IPS-NIHi7 (cell line): ENCODE measurements at regions not wholly inside any gene's neighbourhood (a gene's known extent, or its start where the extent isn't known, plus 50 kb on each side); places are given as distances from the start of the nearest gene placed in this dataset.

Source experiments
- DNase-seq: peaks from one replicate; pipeline ENCODE4 v3.0.0; 2012; ENCODE audit warnings: mixed read lengths; ENCODE audit errors: extremely low spot score

DNA sequence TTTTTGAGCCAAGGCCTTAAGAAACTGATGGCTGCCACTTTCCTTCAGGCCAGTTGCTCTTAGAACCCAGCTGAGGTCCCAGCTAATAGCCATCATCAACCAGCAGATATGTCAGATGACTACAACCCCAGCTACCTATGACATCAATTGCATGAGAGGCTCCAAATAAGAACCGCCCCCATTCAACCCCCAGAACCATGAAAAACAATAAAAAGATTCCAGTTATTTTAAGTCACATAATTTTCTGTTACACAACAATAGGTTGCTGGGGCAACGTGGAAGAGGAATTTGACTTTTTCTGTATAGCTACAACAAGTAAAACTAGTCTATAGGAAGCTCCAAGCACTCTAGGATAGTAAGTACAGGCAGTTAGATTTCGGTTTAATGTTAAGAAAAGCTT is 216.3 kb upstream of the MTNR1B start:
- DNase-seq = no peak

DNA sequence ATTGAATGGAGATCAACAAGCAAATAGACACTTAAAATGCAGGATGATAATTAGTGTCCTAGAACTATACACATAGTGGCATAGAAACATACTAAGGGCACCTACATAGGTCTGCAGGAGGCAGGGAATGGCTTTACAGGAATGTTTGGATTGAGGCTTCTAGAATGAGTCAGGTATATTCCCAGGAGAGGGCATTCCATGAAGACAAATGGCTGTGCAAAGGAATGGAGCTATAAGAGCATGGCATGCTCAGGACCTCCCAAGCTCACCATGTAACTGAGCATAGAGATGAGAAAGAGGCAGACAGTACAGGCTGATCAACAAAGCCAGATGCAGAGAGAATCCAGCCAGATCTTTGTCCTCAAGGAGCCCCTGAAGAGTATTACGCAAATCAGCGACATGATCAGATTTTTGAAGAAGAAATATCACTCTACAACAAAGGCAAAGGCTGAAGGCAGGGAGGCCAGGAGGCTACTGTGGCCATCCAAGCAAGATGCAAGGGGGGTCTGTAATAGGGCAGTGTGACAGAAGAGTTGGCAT is 211.1 kb upstream of the MTNR1B start:
- DNase-seq = no peak

DNA sequence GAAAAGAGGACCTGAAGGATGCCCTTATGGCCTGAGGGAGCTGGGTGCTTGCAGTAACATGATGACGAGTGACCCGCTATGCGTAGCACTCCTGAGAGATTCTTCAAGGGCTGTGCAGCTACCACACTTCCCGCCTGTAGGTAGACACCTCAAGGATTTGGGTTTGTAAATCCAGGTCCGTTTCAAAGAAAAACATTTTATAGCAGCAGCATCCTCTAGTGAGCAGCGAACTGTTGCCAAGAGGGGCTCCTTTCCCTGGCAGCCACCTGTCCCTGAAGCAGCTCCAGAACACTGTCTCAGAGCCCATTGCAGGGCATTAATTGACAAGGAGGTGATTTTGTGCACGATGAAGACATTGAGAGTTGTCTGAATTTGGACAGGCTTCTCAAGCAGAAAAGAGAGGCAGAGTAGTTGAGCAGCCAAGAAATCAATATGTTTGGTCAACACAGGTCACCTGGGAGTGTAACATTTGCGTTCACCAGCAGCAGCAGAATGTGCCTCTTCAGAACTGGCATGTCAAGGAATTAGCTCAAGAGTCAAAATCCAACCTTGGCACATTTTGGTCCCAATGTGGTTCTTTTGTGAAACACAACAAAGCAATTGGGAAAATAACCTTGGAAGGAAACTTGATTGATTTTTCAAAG is 209.8 kb upstream of the MTNR1B start:
- no peak for DNase-seq

DNA sequence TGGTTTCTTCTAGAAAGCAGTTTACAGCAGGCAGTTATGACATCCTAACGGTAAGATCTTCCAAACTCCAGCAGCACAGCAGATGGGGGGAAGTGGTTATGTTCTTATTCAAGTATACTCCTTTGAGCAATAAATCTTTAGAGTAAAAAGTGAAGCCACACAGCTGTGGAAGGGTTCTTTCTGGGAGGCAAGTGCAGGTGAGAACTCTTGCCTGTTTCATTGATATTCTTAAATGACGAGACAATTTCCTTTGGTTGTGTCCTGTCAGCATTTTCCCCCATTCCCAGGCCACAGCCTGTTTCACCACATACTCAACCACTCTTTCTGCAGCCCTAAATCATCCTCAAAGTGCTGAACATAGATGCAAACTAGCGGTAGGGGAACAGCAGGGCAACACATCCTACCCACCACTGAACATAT is 207.3 kb upstream of the MTNR1B start:
- DNase-seq = no peak

DNA sequence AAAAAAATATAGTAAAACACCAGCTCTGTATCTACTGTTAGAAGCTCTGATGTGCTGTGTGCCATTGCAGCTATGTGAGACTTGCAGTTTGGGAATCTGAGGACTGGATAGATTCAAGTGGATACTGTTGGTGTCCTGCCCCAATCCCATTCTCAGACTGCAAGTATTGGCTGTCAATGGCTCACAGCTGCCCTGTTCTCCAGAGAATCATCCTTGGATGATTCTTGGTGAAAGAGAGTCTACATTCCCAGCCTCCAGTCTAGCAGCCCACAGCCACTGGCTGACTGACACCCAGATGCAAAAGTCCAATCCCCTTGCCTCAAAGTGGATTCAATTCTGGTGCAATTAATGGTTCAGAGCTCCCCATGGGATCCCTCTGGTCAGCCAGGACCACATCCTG is 206.1 kb upstream of the MTNR1B start:
- DNase-seq = no peak

GRCh38 chr11:92764128-92764527 is 205.3 kb upstream of the MTNR1B start:
- DNase-seq = no peak

GRCh38 chr11:92765082-92765840 is 204.2 kb upstream of the MTNR1B start:
- no peak for DNase-seq

DNA sequence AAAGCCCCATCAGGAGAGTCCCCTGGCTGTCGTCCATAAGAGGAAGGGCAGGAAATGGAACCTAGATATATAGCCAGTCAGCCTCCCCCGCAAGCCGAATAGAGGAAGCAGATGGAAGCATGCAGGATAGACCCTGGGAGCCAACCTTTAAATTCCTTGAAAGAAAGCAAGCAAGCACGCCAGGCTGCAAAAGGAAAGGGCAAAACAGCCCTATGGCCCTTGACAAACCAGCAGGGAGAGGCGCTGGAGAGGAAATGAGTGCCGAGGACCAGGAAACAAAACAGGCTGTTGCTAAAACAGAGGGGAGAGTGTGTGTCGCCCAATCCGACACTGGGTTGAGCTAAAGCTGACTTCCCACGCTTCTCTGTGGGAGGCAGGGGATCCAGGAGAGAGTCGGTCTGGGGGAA is 203.5 kb upstream of the MTNR1B start:
- DNase-seq = peak; percentile 68

DNA sequence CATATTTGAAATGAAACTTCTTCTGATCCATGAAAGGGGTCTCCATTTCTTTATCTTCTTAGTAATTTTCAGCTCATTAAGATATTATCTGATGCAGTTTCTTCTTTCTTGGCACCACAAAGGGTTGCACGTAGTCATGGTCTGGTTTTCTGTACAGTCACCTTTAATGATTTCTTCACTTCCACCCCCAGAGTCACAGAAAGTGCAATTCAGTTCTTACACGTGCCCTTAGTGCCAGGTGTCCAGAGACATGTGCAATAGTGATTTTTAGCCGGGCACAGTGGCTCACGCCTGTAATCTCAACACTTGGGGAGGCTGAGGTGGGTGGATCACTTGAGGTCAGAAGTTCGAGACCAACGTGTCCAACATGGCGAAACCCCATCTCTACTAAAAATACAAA is 202.8 kb upstream of the MTNR1B start:
- DNase-seq = no peak

DNA sequence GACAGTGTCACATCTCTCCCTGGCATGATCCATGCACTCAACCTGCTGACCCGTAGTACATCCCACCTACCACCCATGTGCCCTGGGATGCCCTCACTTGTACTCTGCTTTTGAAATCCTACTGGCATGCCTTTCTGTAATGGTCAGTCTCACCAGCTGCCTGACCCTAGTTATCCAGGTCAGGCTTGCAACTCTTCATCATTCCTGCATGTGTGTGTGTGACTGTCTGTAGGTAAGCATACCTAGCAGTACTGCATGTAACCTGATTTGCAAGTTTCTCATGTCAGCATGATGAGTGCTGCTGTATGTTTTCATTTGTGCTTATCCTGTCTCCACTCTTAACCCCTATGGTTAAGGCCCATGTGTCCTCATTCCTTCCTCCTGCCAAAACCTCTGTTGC is 202.0 kb upstream of the MTNR1B start:
- no peak for DNase-seq

DNA sequence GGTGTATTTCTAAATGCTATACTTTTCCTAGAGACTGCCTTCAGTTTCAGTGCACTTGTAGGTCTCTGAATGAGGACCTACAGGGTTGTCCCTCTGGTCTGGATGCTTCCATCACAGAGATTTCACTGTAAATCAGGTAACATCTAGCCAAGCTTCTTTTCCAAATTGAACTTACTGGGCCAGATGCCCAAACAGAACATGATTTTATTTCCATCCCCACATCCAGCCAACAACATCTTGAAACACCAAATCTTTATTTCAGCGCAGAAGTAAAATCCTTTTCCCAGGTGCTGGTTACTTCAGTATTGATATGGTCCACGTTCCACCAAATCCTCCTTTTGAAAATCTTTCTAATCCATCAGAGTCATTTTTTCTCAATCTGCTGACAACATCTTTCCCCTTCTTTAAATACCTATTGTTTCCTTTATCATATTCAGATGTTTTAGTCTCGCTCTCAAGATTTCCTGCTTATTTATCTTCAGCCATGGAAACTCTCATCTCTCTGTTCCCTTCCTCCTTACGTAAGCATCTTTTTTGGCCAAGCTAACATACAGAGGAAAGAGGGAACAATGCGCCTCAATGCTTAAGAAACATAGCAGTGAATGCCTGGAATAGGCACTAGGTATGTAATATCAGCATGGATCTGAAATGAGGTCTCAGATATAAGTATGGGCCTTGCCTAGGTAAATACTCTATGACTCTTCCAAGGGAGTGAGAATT is 201.2 kb upstream of the MTNR1B start:
- DNase-seq = no peak

DNA sequence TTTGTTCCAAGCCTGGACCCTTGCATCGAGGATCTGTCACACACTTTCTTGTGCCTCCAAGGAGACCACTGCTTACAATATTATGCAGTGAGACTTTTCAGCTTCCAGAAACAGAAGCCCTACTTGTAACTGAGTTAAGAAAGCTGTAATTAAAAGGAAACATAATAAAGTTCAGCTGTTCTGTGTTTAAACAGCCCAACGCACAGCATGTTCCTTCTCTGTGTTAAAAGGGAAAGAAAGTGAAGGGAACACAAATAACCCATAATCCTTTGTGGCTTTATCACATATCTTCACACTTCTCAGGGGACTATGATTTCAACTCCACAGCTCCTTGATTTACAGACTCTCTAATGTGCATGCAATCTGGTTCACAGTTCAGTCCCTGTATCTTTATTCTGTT is 200.3 kb upstream of the MTNR1B start:
- DNase-seq = no peak

DNA sequence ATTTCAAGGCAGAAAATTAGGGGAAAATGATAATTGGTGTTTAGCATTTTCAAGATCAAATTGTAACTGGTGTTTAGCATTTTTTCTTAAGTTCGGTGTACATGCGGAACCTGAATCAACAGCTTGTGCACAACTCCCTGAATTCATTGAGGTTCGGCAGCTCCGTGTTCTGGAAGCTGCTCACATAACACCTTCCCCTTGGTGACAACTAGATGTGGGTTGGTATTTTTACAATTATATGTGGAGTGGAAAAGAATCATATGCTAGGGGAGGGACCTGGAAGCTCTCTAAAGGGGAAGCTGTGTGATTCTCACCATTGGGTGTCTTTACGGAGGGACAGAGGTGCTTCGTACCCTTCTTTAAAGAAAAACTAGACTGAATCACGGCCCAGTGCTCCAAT is 199.0 kb upstream of the MTNR1B start:
- DNase-seq = no peak

- no peak for DNase-seq
Observed at GRCh38 chr11:92770981-92771380, 198.5 kb upstream of the MTNR1B start.

GRCh38 chr11:92771701-92772100 is 197.8 kb upstream of the MTNR1B start:
- no peak for DNase-seq

DNA sequence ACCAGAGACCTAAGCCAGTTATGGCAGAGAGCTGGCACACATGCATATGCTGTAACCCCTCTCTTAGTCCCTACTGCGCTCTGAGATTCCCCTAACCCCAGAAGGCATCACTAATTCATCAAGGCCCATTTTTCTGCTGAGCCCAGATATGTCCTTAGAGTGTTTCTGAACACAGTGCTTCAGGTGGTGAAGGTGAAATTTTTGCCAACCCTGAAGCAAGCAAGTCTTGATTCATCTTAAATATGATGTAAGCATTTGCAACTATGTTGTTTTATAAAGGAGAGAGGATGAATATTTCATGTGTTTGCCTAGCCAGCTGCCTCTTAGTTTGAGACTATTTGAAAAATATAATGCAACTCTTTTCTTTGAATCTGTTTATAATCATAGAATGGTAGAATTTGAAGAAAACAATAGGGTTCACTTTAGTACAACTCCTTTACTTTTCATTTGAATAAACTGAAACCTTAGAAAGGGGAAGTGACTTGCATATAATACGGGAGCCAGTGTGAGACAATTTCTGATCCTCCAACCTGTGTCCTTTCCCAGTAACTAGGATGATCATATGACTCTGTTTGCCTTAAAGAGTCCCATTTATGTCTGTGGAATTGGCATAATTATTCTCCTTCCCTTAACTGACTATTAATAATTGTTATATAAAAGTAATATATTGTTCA is 194.3 kb upstream of the MTNR1B start:
- no peak for DNase-seq

DNA sequence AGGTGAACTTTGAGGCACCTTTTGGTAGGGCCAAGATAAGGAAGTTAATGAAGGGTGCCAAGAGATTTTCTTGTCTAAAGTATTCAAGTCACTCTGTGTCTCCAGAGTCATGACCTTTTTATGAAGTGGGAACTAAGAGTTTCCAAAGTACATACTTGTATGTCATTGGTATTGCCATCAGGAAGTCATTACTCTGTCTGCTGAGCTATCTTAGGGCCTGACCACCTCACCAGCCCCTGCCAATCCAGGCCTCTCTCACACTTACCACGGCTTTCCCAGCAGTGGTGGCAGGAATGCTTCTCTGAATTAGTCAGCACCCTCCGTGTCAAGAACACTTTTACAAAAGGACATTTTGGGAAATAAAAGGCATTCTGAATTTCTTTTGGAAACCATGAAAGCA is 192.8 kb upstream of the MTNR1B start:
- DNase-seq = no peak

DNA sequence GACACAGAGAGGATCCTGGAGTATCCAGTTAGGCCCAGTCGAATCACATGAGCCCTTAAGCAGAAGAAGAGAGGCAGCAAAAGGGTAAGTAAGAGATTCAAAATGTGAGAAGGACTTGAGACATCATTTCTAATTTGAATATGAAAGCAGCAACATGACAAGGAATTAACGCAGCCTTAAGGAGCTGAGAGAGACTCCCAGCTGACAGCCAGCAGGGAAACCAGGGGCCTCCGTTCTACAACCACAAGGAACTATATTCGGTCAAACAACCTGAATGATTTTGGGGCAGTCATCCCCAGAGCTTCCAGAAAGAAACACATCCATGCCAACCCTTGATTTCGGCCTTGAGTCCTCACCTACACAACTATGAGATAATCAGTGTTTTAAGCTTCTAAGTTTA is 189.7 kb upstream of the MTNR1B start:
- DNase-seq = no peak

- no peak for DNase-seq
Observed at GRCh38 chr11:92781151-92781550, 188.3 kb upstream of the MTNR1B start.

GRCh38 chr11:92782806-92783205 is 186.6 kb upstream of the MTNR1B start:
- DNase-seq = no peak

- DNase-seq = no peak
Observed at GRCh38 chr11:92784331-92784730, 185.1 kb upstream of the MTNR1B start.

GRCh38 chr11:92787638-92788037 is 181.8 kb upstream of the MTNR1B start:
- no peak for DNase-seq
